Endodermal cell (in vitro differentiated cells): ENCODE measurements at regions not wholly inside any gene's neighbourhood (a gene's known extent, or its start where the extent isn't known, plus 50 kb on each side); places are given as distances from the start of the nearest gene placed in this dataset.

ENCODE experiments used
- DNase-seq: peaks from one replicate; pipeline ENCODE4 v3.0.0-alpha.2; 2017
- H3K27ac ChIP-seq: 2 replicates; pipeline ENCODE4 v1.5.1; 2013; ENCODE audit warnings: mild to moderate bottlenecking, low read depth, low read length, moderate library complexity
- H3K27me3 ChIP-seq: 2 replicates; pipeline ENCODE4 v1.6.1; 2013; ENCODE audit warnings: mild to moderate bottlenecking, low read length, moderate library complexity; ENCODE audit not compliant: insufficient read depth, control insufficient read depth, poor library complexity, severe bottlenecking
- H3K36me3 ChIP-seq: 2 replicates; pipeline ENCODE4 v1.7.0; 2013; ENCODE audit warnings: mild to moderate bottlenecking, low read length, moderate library complexity; ENCODE audit not compliant: control insufficient read depth, insufficient read depth
- H3K4me1 ChIP-seq: one replicate; pipeline ENCODE4 v1.7.0; 2013; ENCODE audit warnings: low read length; ENCODE audit not compliant: control insufficient read depth, insufficient read depth
- H3K4me3 ChIP-seq: 2 replicates; pipeline ENCODE4 v1.5.1; 2013; ENCODE audit warnings: mild to moderate bottlenecking, low read length, moderate library complexity
- H3K9ac ChIP-seq: 2 replicates; pipeline ENCODE4 v1.6.1; 2013; ENCODE audit warnings: mild to moderate bottlenecking, low read length, moderate library complexity; ENCODE audit not compliant: poor library complexity, severe bottlenecking; ENCODE audit errors: extremely low read depth
- H3K9me3 ChIP-seq: 2 replicates; pipeline ENCODE4 v1.6.1; 2013; ENCODE audit warnings: mild to moderate bottlenecking, low read length, moderate library complexity; ENCODE audit not compliant: control insufficient read depth
- H3K27ac Mint-ChIP-seq: 2 replicates; pipeline ENCODE4 v1.8.0; 2020; ENCODE audit warnings: mixed read lengths
- H3K27me3 Mint-ChIP-seq: 2 replicates; pipeline ENCODE4 v1.8.0; 2021; ENCODE audit warnings: mild to moderate bottlenecking, mixed read lengths; ENCODE audit not compliant: insufficient read depth
- H3K36me3 Mint-ChIP-seq: 2 replicates; pipeline ENCODE4 v1.8.0; 2020; ENCODE audit warnings: low read depth, mixed read lengths
- H3K4me1 Mint-ChIP-seq: 2 replicates; pipeline ENCODE4 v1.8.0; 2020; ENCODE audit warnings: mixed read lengths
- H3K4me3 Mint-ChIP-seq: 2 replicates; pipeline ENCODE4 v1.8.0; 2020; ENCODE audit warnings: mild to moderate bottlenecking, moderate library complexity, mixed read lengths
- H3K9me3 Mint-ChIP-seq: 2 replicates; pipeline ENCODE4 v1.8.0; 2020; ENCODE audit warnings: mild to moderate bottlenecking, mixed read lengths
- WGBS, 2 experiments: methylation state at CpG; one replicate each; pipeline versions ENCODE4 v1.1.5 to v1.1.7; 2013; ENCODE audit warnings: missing lambda C conversion rate in 2 of 2, mixed read lengths in 1 of 2; ENCODE audit not compliant: insufficient coverage in 1 of 2, insufficient read length in 1 of 2; 5-methylcytosine and 5-hydroxymethylcytosine counted together
- TF ChIP-seq, protein P1 (sequence below): fragments of 200-600 bp; sonication (generic); conservative IDR thresholded peaks from 2 replicates; pipeline ENCODE4 v1.5.0; 2021; ENCODE audit warnings: antibody characterized with exemption, mild to moderate bottlenecking

DNA sequence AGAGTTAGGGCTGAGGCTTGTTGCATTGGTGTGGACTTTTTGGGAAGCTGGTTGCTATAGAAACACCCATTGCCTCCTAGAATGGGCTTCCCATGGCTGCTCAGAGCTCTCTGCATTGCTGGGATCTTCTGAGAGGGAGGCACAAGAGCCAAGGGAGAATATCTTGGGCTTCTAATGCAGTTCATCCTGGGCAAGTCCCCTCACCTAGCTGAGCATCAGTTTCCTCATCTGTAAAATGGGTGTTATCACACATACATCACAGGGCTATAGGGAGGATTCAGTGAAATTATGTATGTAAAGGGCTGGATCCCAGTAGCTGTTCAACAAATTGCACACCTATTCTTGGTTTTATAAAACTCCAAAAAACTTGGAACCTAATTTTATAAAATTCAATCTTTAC, 106.1 kb upstream of the ALDH1B1 start:
- TF ChIP-seq, protein P1, sequence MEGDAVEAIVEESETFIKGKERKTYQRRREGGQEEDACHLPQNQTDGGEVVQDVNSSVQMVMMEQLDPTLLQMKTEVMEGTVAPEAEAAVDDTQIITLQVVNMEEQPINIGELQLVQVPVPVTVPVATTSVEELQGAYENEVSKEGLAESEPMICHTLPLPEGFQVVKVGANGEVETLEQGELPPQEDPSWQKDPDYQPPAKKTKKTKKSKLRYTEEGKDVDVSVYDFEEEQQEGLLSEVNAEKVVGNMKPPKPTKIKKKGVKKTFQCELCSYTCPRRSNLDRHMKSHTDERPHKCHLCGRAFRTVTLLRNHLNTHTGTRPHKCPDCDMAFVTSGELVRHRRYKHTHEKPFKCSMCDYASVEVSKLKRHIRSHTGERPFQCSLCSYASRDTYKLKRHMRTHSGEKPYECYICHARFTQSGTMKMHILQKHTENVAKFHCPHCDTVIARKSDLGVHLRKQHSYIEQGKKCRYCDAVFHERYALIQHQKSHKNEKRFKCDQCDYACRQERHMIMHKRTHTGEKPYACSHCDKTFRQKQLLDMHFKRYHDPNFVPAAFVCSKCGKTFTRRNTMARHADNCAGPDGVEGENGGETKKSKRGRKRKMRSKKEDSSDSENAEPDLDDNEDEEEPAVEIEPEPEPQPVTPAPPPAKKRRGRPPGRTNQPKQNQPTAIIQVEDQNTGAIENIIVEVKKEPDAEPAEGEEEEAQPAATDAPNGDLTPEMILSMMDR = no peak
- H3K4me3 Mint-ChIP-seq = no peak overlapping the region
- Histone ChIP-seq H3K9me3 (no peaks in the 10 kb centered on the region), H3K27me3 (no peaks in the 10 kb centered on the region), H3K9ac (no peak overlapping the region), H3K27ac (no peak overlapping the region), H3K36me3 (no peaks in the 10 kb centered on the region), H3K4me1 (peaks cover 19% of the 10 kb centered on the region), H3K4me3 (no peak overlapping the region)
- peaks cover 46% of the 10 kb centered on the region for H3K4me1 Mint-ChIP-seq
- H3K9me3 Mint-ChIP-seq = peaks cover 2% of the 10 kb centered on the region
- H3K27ac Mint-ChIP-seq = no peak overlapping the region
- no peaks in the 10 kb centered on the region for H3K36me3 Mint-ChIP-seq
- DNase-seq = no peak
- H3K27me3 Mint-ChIP-seq = peaks cover 4% of the 10 kb centered on the region

DNA sequence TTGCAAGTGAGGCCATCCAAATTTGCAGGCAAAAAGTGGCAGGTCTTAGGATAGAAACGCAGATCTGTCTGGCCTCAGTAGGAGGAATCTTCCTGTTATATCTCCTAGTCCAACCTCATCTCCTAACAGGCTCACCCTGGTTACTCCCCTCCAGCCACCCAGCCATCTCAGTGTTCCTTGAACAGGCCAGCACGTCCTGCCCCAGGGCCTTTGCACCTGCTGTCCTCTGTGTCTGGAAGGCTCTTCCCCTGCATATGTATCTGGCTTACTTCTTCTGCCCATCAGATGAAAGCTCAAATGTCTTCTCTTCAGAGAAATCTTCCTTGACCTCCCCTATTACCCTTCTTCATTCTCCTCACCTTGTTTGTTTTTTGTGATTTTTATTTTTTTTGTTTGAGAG, 107.3 kb upstream of the ALDH1B1 start:
- H3K36me3 Mint-ChIP-seq = no peaks in the 10 kb centered on the region
- peaks cover 6% of the 10 kb centered on the region for H3K27me3 Mint-ChIP-seq
- no peak overlapping the region for H3K27ac ChIP-seq
- H3K4me3 Mint-ChIP-seq = no peak overlapping the region
- no peak overlapping the region for H3K4me3 ChIP-seq
- no peak for DNase-seq
- H3K27ac Mint-ChIP-seq = no peak overlapping the region
- no peaks in the 10 kb centered on the region for H3K36me3 ChIP-seq
- no peaks in the 10 kb centered on the region for H3K9me3 ChIP-seq
- H3K4me1 ChIP-seq = peaks cover 19% of the 10 kb centered on the region
- WGBS, 2 experiments = 46 to 50% methylated on average over 2 of the region's 2 CpGs
- TF ChIP-seq, protein P1 = no peak
- H3K27me3 ChIP-seq = no peaks in the 10 kb centered on the region
- H3K9ac ChIP-seq = no peak overlapping the region
- no peaks in the 10 kb centered on the region for H3K9me3 Mint-ChIP-seq
- H3K4me1 Mint-ChIP-seq = peaks cover 50% of the 10 kb centered on the region

DNA sequence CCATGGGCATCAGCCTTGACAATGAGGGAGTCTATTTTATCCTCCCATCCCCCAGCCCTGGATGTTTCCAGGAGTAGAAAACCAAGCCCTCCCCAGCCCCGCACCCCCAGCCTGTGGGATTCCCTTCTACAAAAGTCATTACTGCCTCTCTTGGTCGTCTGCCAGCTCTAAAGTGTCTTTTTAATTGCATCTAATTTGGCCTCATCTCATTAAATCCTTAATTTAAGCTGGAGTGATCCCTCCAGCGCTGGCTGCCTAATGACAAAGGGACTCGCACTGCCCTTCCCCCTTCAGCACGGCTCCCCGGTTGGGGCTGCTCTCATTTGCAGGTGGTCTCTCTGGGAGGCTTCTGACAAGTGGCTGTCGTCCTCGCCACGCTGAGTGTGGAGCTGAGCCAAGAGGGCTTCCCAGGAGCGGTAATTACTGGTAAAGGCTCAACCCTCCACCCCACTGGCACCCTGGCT, 107.9 kb upstream of the ALDH1B1 start:
- Mint-ChIP-seq H3K4me1 (peaks cover 44% of the 10 kb centered on the region), H3K36me3 (no peaks in the 10 kb centered on the region), H3K27ac (no peak overlapping the region), H3K9me3 (no peaks in the 10 kb centered on the region), H3K4me3 (no peak overlapping the region), H3K27me3 (peaks cover 6% of the 10 kb centered on the region)
- TF ChIP-seq, protein P1 = no peak
- WGBS, 2 experiments = 41 to 100% methylated on average over 1 to 10 of the region's 10 CpGs
- Histone ChIP-seq H3K36me3 (no peaks in the 10 kb centered on the region), H3K27ac (no peak overlapping the region), H3K4me3 (no peak overlapping the region), H3K4me1 (peaks cover 19% of the 10 kb centered on the region), H3K9me3 (no peaks in the 10 kb centered on the region), H3K27me3 (no peaks in the 10 kb centered on the region), H3K9ac (no peak overlapping the region)
- DNase-seq = peak; percentile 74
